Neural progenitor cell (in vitro differentiated cells): ENCODE measurements at regions not wholly inside any gene's neighbourhood (a gene's known extent, or its start where the extent isn't known, plus 50 kb on each side); places are given as distances from the start of the nearest gene placed in this dataset.

Experiments used
- EZH2 ChIP-seq: fragments of 200-600 bp; sonication (generic); IDR thresholded peaks from 2 replicates; pipeline ENCODE4 v1.6.1; 2017; ENCODE audit warnings: antibody characterized with exemption, mild to moderate bottlenecking, moderate library complexity
- EZH2phosphoT487 ChIP-seq: fragments of 200-600 bp; sonication (generic); IDR thresholded peaks from 2 replicates; pipeline ENCODE4 v1.6.1; 2017; ENCODE audit warnings: antibody characterized with exemption
- TF ChIP-seq, protein P1 (sequence below): fragments of 200-600 bp; sonication (generic); IDR thresholded peaks from 2 replicates; pipeline ENCODE4 v1.5.1; 2017; ENCODE audit warnings: antibody characterized with exemption, mild to moderate bottlenecking

DNA sequence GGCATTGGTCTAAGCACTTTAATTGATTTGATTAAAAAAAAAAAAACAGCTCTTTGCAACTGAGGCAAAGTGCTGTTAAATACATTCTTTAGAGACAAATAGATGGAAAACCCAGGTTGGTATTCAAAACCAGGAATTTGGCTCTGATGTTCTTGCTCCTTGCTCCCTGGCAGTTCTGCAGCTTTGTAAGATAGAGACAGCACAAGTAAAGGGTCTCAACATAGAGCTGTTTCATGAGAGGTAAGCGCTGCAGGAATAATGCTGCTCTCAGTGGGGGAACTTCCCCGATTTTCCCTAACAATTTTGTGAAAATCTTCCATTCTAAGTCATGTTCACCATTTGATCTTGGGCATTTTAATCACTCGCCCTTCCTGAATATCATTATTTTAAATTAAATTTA, 479.5 kb upstream of the HS3ST1 start:
- TF ChIP-seq, protein P1, sequence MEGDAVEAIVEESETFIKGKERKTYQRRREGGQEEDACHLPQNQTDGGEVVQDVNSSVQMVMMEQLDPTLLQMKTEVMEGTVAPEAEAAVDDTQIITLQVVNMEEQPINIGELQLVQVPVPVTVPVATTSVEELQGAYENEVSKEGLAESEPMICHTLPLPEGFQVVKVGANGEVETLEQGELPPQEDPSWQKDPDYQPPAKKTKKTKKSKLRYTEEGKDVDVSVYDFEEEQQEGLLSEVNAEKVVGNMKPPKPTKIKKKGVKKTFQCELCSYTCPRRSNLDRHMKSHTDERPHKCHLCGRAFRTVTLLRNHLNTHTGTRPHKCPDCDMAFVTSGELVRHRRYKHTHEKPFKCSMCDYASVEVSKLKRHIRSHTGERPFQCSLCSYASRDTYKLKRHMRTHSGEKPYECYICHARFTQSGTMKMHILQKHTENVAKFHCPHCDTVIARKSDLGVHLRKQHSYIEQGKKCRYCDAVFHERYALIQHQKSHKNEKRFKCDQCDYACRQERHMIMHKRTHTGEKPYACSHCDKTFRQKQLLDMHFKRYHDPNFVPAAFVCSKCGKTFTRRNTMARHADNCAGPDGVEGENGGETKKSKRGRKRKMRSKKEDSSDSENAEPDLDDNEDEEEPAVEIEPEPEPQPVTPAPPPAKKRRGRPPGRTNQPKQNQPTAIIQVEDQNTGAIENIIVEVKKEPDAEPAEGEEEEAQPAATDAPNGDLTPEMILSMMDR, result no peak
- no peak for TF ChIP-seq EZH2
- TF ChIP-seq EZH2phosphoT487, result no peak
